T-helper 2 cell treated with Interferon-gamma antibody and Interleukin-4, amounts not matched to agents 100 ng/mL and 5 ng/mL, for 36 hours (primary cell): ENCODE measurements at regions not wholly inside any gene's neighbourhood (a gene's known extent, or its start where the extent isn't known, plus 50 kb on each side); places are given as distances from the start of the nearest gene placed in this dataset.

Experiments
- intact Hi-C: fragments of 100-400 bp; cut with micrococcal nuclease; formaldehyde crosslinking; loops from one replicate; pipeline ENCODE4 v1.15.1; 2023

GRCh38 chr18:76686737-76687231 is 135.6 kb upstream of the ZNF236 start:
- intact Hi-C loops, result loop anchor here (1.0 kb wide), 2 partner anchors 280 to 287 kb away; no protein-coding TSS in a partner anchor

GRCh38 chr18:76685860-76686259 is 136.5 kb upstream of the ZNF236 start:
- intact Hi-C loops, result loop anchor here (1.0 kb wide), 2 partner anchors 280 to 287 kb away; no protein-coding TSS in a partner anchor

GRCh38 chr18:76685402-76685801 is 137.0 kb upstream of the ZNF236 start:
- intact Hi-C loops, result no loop called here

GRCh38 chr18:76684265-76684664 is 138.1 kb upstream of the ZNF236 start:
- intact Hi-C loops, result no loop called here

- intact Hi-C loops, result no loop called here
Observed at GRCh38 chr18:76679945-76680344, 142.4 kb upstream of the ZNF236 start.

- intact Hi-C loops, result no loop called here
Observed at GRCh38 chr18:76679259-76679658, 143.1 kb upstream of the ZNF236 start.

- intact Hi-C loops, result no loop called here
Observed at GRCh38 chr18:76678248-76678647, 144.1 kb upstream of the ZNF236 start.

GRCh38 chr18:76674596-76674995 is 147.8 kb upstream of the ZNF236 start:
- intact Hi-C loops, result no loop called here

- intact Hi-C loops, result no loop called here
Observed at GRCh38 chr18:76673281-76674185, 148.8 kb upstream of the ZNF236 start.

- intact Hi-C loops, result no loop called here
Observed at GRCh38 chr18:76672627-76673026, 149.7 kb upstream of the ZNF236 start.

GRCh38 chr18:76670564-76671288 is 151.6 kb upstream of the ZNF236 start:
- intact Hi-C loops, result no loop called here

- intact Hi-C loops, result no loop called here
Observed at GRCh38 chr18:76668546-76668945, 153.8 kb upstream of the ZNF236 start.

GRCh38 chr18:76668119-76668518 is 154.2 kb upstream of the ZNF236 start:
- intact Hi-C loops, result no loop called here

GRCh38 chr18:76667603-76668002 is 154.8 kb upstream of the ZNF236 start:
- intact Hi-C loops, result no loop called here

- intact Hi-C loops, result no loop called here
Observed at GRCh38 chr18:76662626-76663025, 159.7 kb upstream of the ZNF236 start.

GRCh38 chr18:76660571-76661192 is 161.7 kb upstream of the ZNF236 start:
- intact Hi-C loops, result no loop called here

GRCh38 chr18:76658627-76659026 is 163.6 kb upstream of the ZNF516 start:
- intact Hi-C loops, result no loop called here

- intact Hi-C loops, result no loop called here
Observed at GRCh38 chr18:76657911-76658470, 162.9 kb upstream of the ZNF516 start.

GRCh38 chr18:76656925-76657827 is 162.1 kb upstream of the ZNF516 start:
- intact Hi-C loops, result no loop called here

GRCh38 chr18:76654577-76654976 is 159.5 kb upstream of the ZNF516 start:
- intact Hi-C loops, result no loop called here
